Activated CD8-positive, alpha-beta T cell treated with anti-CD3 and anti-CD28 coated beads for 36 hours (primary cell): ENCODE measurements at regions not wholly inside any gene's neighbourhood (a gene's known extent, or its start where the extent isn't known, plus 50 kb on each side); places are given as distances from the start of the nearest gene placed in this dataset.

ENCODE experiments used
- ATAC-seq: fragments of 200-7000 bp; cut with Tn5 transposase; one replicate; pipeline ENCODE4 v1.10.0; 2021; ENCODE audit warnings: mild to moderate bottlenecking, moderate library complexity
- CTCF ChIA-PET: fragments of 350-600 bp; sonication (Branson Sonifier 250); formaldehyde crosslinking; loops from one replicate; lab custom pipeline; 2021; ENCODE audit warnings: antibody characterized with exemption; lab: Charles Lee
- POLR2A ChIA-PET: fragments of 350-600 bp; sonication (Branson Sonifier 250); formaldehyde crosslinking; loops from one replicate; lab custom pipeline; 2021; ENCODE audit warnings: antibody characterized with exemption; lab: Charles Lee
- DNase-seq: peaks from one replicate; pipeline ENCODE4 v3.0.0-alpha.2; 2020
- H3K27ac Mint-ChIP-seq: one replicate; pipeline ENCODE4 v1.8.0; 2021; ENCODE audit warnings: mild to moderate bottlenecking, mixed read lengths
- H3K27me3 Mint-ChIP-seq: one replicate; pipeline ENCODE4 v1.8.0; 2021; ENCODE audit warnings: mixed read lengths
- H3K36me3 Mint-ChIP-seq: one replicate; pipeline ENCODE4 v1.8.0; 2021; ENCODE audit warnings: low read depth, mixed read lengths
- H3K4me1 Mint-ChIP-seq: one replicate; pipeline ENCODE4 v1.8.0; 2021; ENCODE audit warnings: low read depth, mixed read lengths
- H3K4me3 Mint-ChIP-seq: one replicate; pipeline ENCODE4 v1.8.0; 2021; ENCODE audit warnings: mild to moderate bottlenecking, moderate library complexity, mixed read lengths
- H3K9me3 Mint-ChIP-seq: one replicate; pipeline ENCODE4 v1.8.0; 2021; ENCODE audit warnings: mixed read lengths
- intact Hi-C: fragments of 100-400 bp; cut with micrococcal nuclease; formaldehyde crosslinking; loops from one replicate; pipeline ENCODE4 v1.10.0; 2022
- TF ChIP-seq, protein P1 (sequence below): fragments of 200-600 bp; IDR thresholded peaks from one replicate; pipeline ENCODE4 v1.8.0; 2022; ENCODE audit warnings: antibody characterized with exemption, mild to moderate bottlenecking

DNA sequence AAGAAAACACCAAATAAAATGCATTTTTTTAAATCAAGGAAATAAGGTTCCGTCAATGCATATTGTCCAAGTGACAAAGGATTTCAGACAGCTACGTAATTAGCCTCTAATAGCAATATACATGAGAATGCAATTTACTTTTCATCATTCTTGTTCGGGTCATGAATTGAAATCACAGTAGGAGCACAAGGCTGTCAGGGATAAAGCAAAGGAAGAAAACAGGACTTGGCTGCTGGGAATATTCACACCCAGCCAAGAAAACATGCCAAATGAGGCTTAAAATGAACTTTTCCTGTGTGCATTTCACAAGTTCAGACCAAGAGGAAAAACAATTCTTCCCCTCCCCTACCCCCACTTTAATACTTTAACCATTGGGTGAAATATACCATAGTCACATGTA, 188.6 kb downstream of the CWF19L2 start:
- Mint-ChIP-seq H3K4me1 (no peaks in the 10 kb centered on the region), H3K27me3 (no peaks in the 10 kb centered on the region), H3K9me3 (no peaks in the 10 kb centered on the region), H3K4me3 (no peak overlapping the region), H3K27ac (no peak overlapping the region), H3K36me3 (no peaks in the 10 kb centered on the region)
- DNase-seq, result no peak
- ChIA-PET CTCF (no interaction called here), POLR2A (no interaction called here)
- ATAC-seq, result no peak
- TF ChIP-seq, protein P1, sequence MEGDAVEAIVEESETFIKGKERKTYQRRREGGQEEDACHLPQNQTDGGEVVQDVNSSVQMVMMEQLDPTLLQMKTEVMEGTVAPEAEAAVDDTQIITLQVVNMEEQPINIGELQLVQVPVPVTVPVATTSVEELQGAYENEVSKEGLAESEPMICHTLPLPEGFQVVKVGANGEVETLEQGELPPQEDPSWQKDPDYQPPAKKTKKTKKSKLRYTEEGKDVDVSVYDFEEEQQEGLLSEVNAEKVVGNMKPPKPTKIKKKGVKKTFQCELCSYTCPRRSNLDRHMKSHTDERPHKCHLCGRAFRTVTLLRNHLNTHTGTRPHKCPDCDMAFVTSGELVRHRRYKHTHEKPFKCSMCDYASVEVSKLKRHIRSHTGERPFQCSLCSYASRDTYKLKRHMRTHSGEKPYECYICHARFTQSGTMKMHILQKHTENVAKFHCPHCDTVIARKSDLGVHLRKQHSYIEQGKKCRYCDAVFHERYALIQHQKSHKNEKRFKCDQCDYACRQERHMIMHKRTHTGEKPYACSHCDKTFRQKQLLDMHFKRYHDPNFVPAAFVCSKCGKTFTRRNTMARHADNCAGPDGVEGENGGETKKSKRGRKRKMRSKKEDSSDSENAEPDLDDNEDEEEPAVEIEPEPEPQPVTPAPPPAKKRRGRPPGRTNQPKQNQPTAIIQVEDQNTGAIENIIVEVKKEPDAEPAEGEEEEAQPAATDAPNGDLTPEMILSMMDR, result no peak
- intact Hi-C loops, result no loop called here

GRCh38 chr11:107266455-107266854, 191.2 kb downstream of the CWF19L2 start:
- Mint-ChIP-seq H3K27ac (no peak overlapping the region), H3K9me3 (no peaks in the 10 kb centered on the region), H3K27me3 (no peaks in the 10 kb centered on the region), H3K36me3 (no peaks in the 10 kb centered on the region), H3K4me3 (no peak overlapping the region), H3K4me1 (no peaks in the 10 kb centered on the region)
- ChIA-PET CTCF (no interaction called here), POLR2A (no interaction called here)
- TF ChIP-seq, protein P1, result no peak
- DNase-seq (no peak), ATAC-seq (no peak)
- intact Hi-C loops, result no loop called here

GRCh38 chr11:107265591-107266121, 192.0 kb downstream of the CWF19L2 start:
- ATAC-seq, result no peak
- intact Hi-C loops, result no loop called here
- Mint-ChIP-seq H3K36me3 (no peaks in the 10 kb centered on the region), H3K4me1 (no peaks in the 10 kb centered on the region), H3K27ac (no peak overlapping the region), H3K9me3 (no peaks in the 10 kb centered on the region), H3K4me3 (no peak overlapping the region), H3K27me3 (no peaks in the 10 kb centered on the region)
- DNase-seq, result no peak
- CTCF ChIA-PET, result no interaction called here
- POLR2A ChIA-PET, result no interaction called here
- TF ChIP-seq, protein P1, result no peak

- ChIA-PET CTCF (no interaction called here), POLR2A (no interaction called here)
- no peak overlapping the region for H3K4me3 Mint-ChIP-seq
- no peak overlapping the region for H3K27ac Mint-ChIP-seq
- no peak for DNase-seq
- H3K27me3 Mint-ChIP-seq, result peaks cover 4% of the 10 kb centered on the region
- H3K36me3 Mint-ChIP-seq, result no peaks in the 10 kb centered on the region
- no peaks in the 10 kb centered on the region for H3K9me3 Mint-ChIP-seq
- TF ChIP-seq, protein P1, result no peak
- ATAC-seq, result no peak
- intact Hi-C loops, result no loop called here
- no peaks in the 10 kb centered on the region for H3K4me1 Mint-ChIP-seq
These were observed 193.6 kb downstream of the CWF19L2 start for GRCh38 chr11:107263844-107264563.

DNA sequence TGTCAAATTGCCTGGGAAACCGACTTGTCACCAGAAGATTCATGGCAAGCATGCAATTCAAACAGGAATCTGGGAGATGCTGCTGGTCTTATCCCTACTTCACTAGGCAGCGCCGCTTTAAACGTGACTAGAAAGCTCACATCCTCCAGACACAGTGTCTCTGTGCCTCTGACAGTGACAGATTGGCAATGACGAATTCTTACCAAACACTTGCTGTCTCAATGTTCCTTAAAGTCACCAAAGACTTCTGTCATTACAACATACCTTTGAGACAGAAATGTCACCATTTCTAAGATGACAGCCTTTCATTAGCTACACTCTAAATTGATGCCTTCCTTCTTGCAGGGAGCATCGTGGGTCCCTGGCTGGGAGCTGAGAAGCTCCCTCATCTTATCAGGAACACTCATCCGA, 197.8 kb downstream of the CWF19L2 start:
- no peaks in the 10 kb centered on the region for H3K36me3 Mint-ChIP-seq
- no peaks in the 10 kb centered on the region for H3K4me1 Mint-ChIP-seq
- H3K9me3 Mint-ChIP-seq, result no peaks in the 10 kb centered on the region
- DNase-seq, result no peak
- no peak overlapping the region for H3K4me3 Mint-ChIP-seq
- ChIA-PET CTCF (no interaction called here), POLR2A (no interaction called here)
- H3K27me3 Mint-ChIP-seq, result peaks cover 12% of the 10 kb centered on the region
- intact Hi-C loops, result no loop called here
- H3K27ac Mint-ChIP-seq, result no peak overlapping the region
- ATAC-seq, result no peak
- TF ChIP-seq, protein P1, result no peak
